ENCODE measurements at regions not wholly inside any gene's neighbourhood (a gene's known extent, or its start where the extent isn't known, plus 50 kb on each side); places are given as distances from the start of the nearest gene placed in this dataset.

- DNase-seq, result no peak
These were observed 347.2 kb downstream of the ZNF536 start for GRCh38 chr19:30719189-30719998.

- DNase-seq, result no peak
These were observed 346.5 kb downstream of the ZNF536 start for GRCh38 chr19:30718707-30719106.

- DNase-seq, result no peak
These were observed 345.8 kb downstream of the ZNF536 start for GRCh38 chr19:30718014-30718413.

- no peak for DNase-seq
These were observed 345.2 kb downstream of the ZNF536 start for GRCh38 chr19:30717381-30717780.

- no peak for DNase-seq
These were observed 340.5 kb downstream of the ZNF536 start for GRCh38 chr19:30712431-30713337.

- no peak for DNase-seq
These were observed 339.6 kb downstream of the ZNF536 start for GRCh38 chr19:30711826-30712225.

GRCh38 chr19:30711296-30711695 lies 339.1 kb downstream of the ZNF536 start:
- no peak for DNase-seq

GRCh38 chr19:30710721-30711120 lies 338.5 kb downstream of the ZNF536 start:
- DNase-seq, result no peak

GRCh38 chr19:30708416-30709178 lies 336.4 kb downstream of the ZNF536 start:
- no peak for DNase-seq

GRCh38 chr19:30704771-30705330 lies 332.7 kb downstream of the ZNF536 start:
- no peak for DNase-seq

GRCh38 chr19:30703645-30704044 lies 331.5 kb downstream of the ZNF536 start:
- DNase-seq, result no peak

GRCh38 chr19:30701178-30701577 lies 329.0 kb downstream of the ZNF536 start:
- DNase-seq, result no peak

- DNase-seq, result no peak
These were observed 327.7 kb downstream of the ZNF536 start for GRCh38 chr19:30699871-30700280.

GRCh38 chr19:30696514-30696913 lies 324.3 kb downstream of the ZNF536 start:
- DNase-seq, result no peak

- DNase-seq, result no peak
These were observed 323.1 kb downstream of the ZNF536 start for GRCh38 chr19:30695171-30695875.

GRCh38 chr19:30694156-30694755 lies 322.1 kb downstream of the ZNF536 start:
- DNase-seq, result no peak

GRCh38 chr19:30692879-30693503 lies 320.8 kb downstream of the ZNF536 start:
- no peak for DNase-seq

GRCh38 chr19:30692181-30692811 lies 320.1 kb downstream of the ZNF536 start:
- no peak for DNase-seq

GRCh38 chr19:30691819-30692166 lies 319.6 kb downstream of the ZNF536 start:
- no peak for DNase-seq

- DNase-seq, result no peak
These were observed 319.0 kb downstream of the ZNF536 start for GRCh38 chr19:30690935-30691818.
